NCI-H510A (cell line): ENCODE measurements at regions not wholly inside any gene's neighbourhood (a gene's known extent, or its start where the extent isn't known, plus 50 kb on each side); places are given as distances from the start of the nearest gene placed in this dataset.
"Not testable (repeated sequence)": the region's sequence is repeated elsewhere in the genome, so short reads cannot be mapped to it uniquely, and the experiment has no call there.

Experiments
- DNase-seq: peaks from one replicate; lab custom pipeline; 2025; lab: John Stamatoyannopoulos, UW

GRCh38 chr6:11961923-11962322, 50.2 kb upstream of the HIVEP1 start:
- no peak for DNase-seq

GRCh38 chr6:11960909-11961779, 51.0 kb upstream of the HIVEP1 start:
- no peak for DNase-seq

DNA sequence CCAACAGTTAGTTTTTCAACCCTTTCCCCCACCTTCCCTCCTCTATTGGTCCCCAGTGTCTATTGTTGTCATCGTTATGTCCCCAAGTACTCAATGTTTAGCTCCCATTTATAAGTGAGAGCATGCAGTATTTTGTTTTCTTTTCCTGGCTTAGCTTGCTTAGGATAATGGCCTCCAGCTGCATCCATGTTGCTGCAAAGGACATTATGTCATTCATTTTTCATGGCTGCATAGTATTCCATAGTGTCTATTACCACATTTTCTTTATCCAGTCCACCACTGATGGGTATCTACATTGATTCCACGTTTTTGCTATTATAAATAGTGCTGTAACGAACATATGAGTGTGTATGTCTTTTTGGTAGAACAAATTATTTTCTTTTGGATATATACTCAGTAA, 55.3 kb upstream of the HIVEP1 start:
- no peak for DNase-seq

- no peak for DNase-seq
Measured at GRCh38 chr6:11953641-11954040, 58.5 kb upstream of the HIVEP1 start.

GRCh38 chr6:11952316-11952715, 59.8 kb upstream of the HIVEP1 start:
- DNase-seq: no peak

- DNase-seq: no peak
Measured at GRCh38 chr6:11951868-11952267, 60.2 kb upstream of the HIVEP1 start.

- DNase-seq: no peak
Measured at GRCh38 chr6:11950109-11950508, 62.0 kb upstream of the HIVEP1 start.

GRCh38 chr6:11947575-11947974, 64.5 kb upstream of the HIVEP1 start:
- DNase-seq: no peak

GRCh38 chr6:11947063-11947462, 65.0 kb upstream of the HIVEP1 start:
- DNase-seq: no peak

DNA sequence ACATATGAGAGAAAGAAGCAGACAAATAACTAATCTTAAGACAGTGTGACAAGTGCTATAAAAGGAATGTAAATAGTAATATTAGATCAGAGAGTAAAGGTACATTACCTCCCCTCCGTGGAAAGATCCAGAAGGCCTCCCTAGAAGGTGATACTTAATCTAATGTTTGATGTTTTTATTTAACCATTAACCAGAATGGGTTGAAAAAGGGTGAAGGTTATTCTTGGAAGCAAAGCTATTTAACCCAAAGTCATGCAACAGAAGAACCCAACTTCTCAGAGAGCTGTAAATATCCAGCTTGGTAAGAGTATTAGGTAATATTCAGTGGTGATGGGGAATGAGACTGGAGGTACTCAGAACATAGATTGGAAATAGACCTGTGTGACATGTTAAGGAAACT, 68.0 kb upstream of the HIVEP1 start:
- no peak for DNase-seq

GRCh38 chr6:11943060-11943459, 69.1 kb upstream of the HIVEP1 start:
- no peak for DNase-seq

- DNase-seq: no peak
Measured at GRCh38 chr6:11942185-11942864, 69.8 kb upstream of the HIVEP1 start.

DNA sequence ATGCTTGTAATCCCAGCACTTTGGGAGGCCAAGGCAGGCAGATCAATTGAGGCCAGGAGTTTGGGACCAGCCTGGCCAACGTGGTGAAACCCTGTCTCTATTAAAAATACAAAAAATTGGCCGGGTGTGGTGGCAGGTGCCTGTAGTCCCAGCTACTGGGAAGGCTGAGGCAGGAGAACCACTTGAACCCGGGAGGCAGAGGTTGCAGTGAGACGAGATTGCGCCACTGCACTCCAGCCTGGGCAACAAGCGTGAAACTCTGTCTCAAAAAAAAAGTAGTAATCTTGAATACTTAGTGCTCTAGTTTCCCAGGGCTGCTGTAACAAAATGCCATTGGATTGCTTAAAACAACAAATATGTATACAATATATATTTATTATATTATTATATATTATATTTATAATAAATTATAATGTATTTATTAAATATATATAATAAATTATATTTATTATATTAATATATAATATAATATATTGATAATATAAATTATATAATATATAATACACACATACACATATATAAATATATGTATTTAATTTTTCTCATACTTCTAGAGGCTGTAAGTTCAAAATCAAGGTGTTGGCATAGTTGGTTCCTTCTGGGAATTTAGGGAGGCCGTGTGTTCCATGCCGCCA, 71.5 kb upstream of the HIVEP1 start:
- not testable (repeated sequence) for DNase-seq

- no peak for DNase-seq
Measured at GRCh38 chr6:11938285-11938890, 73.7 kb upstream of the HIVEP1 start.

- DNase-seq: no peak
Measured at GRCh38 chr6:11934638-11935037, 77.5 kb upstream of the HIVEP1 start.

GRCh38 chr6:11932892-11933291, 79.2 kb upstream of the HIVEP1 start:
- peak; percentile 11 for DNase-seq

- DNase-seq: no peak
Measured at GRCh38 chr6:11931296-11932035, 80.6 kb upstream of the HIVEP1 start.

GRCh38 chr6:11930834-11931233, 81.3 kb upstream of the HIVEP1 start:
- DNase-seq: not testable (repeated sequence)

- DNase-seq: no peak
Measured at GRCh38 chr6:11930240-11930639, 81.9 kb upstream of the HIVEP1 start.

- DNase-seq: no peak
Measured at GRCh38 chr6:11929241-11929835, 82.8 kb upstream of the HIVEP1 start.
